ENCODE measurements at regions not wholly inside any gene's neighbourhood (a gene's known extent, or its start where the extent isn't known, plus 50 kb on each side); places are given as distances from the start of the nearest gene placed in this dataset.
A peak's percentile ranks its signal among the peaks of the same experiment; 100 is the strongest.

DNA sequence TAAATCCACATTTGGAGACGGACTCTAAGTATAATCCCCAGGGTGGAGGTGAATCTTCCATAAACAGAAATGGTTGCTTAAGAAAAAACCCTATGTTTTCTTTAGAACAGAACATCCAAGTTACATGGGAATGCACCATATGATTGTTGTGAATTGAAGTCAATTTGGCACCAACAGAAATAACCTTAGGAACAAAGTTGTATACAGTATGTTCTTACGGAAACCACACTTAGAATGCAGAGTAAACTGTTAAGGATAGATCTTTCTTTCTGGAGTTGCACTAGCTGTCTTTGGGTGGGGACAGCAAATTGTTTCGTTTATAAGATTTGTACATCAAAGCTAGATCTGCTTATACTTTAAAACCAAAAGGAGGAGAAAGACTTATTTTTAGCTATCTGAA is 316.4 kb downstream of the PTEN start:
- H3K36me3 ChIP-seq (ENCODE audit: control insufficient read depth, insufficient read depth, low read length) = no peaks in the 10 kb centered on the region
- no peak for DNase-seq (ENCODE audit: extremely low read depth, insufficient read length)
- TF ChIP-seq, protein P1, sequence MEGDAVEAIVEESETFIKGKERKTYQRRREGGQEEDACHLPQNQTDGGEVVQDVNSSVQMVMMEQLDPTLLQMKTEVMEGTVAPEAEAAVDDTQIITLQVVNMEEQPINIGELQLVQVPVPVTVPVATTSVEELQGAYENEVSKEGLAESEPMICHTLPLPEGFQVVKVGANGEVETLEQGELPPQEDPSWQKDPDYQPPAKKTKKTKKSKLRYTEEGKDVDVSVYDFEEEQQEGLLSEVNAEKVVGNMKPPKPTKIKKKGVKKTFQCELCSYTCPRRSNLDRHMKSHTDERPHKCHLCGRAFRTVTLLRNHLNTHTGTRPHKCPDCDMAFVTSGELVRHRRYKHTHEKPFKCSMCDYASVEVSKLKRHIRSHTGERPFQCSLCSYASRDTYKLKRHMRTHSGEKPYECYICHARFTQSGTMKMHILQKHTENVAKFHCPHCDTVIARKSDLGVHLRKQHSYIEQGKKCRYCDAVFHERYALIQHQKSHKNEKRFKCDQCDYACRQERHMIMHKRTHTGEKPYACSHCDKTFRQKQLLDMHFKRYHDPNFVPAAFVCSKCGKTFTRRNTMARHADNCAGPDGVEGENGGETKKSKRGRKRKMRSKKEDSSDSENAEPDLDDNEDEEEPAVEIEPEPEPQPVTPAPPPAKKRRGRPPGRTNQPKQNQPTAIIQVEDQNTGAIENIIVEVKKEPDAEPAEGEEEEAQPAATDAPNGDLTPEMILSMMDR (IDR thresholded peaks at IDR 0.05; ENCODE audit: insufficient read depth, low read length, poor library complexity, severe bottlenecking) = no peak
- H3K4me3 ChIP-seq (replicated peaks; ENCODE audit: low read depth, low read length) = no peak overlapping the region
- H3K27me3 ChIP-seq (replicated peaks; ENCODE audit: control insufficient read depth, insufficient read depth, low read length) = no peaks in the 10 kb centered on the region

DNA sequence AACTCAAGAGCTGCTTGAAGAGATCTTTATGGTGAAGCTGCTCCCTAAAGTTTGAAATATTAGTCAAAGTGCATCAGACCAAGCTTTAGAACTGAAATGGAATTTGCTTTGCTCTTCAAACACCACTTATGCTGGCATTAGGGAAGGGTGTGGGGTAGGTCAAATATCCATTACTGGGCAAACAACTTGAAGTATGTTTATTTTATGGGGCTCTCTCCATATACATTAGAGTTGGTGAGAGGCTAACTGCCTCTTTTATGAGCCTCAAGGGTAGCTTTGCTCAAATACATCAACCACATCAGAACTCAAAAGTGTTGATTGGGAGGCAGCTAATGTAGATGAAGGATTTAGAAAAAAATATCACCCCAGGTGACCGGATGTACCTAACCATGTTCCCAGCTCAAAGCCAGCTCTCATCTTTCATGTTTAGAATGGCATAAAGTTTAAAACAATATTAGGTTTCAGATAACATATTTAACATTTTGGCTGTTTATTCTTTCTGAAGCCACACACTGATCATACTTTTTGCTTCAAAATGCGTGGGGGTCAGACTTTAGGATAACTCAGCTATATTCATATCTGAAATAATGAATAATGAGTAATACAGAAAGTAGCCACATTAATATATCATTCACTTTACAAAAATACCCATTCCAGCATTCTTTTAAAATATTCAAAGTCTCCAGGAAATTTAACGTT is 318.6 kb downstream of the PTEN start:
- peak; percentile 9 for DNase-seq (ENCODE audit: extremely low read depth, insufficient read length)
- Histone ChIP-seq H3K36me3 (ENCODE audit: control insufficient read depth, insufficient read depth, low read length) (no peaks in the 10 kb centered on the region), H3K4me3 (replicated peaks; ENCODE audit: low read depth, low read length) (no peak overlapping the region), H3K27me3 (replicated peaks; ENCODE audit: control insufficient read depth, insufficient read depth, low read length) (no peaks in the 10 kb centered on the region)
- TF ChIP-seq, protein P1 (IDR thresholded peaks at IDR 0.05; ENCODE audit: insufficient read depth, low read length, poor library complexity, severe bottlenecking) = no peak

DNA sequence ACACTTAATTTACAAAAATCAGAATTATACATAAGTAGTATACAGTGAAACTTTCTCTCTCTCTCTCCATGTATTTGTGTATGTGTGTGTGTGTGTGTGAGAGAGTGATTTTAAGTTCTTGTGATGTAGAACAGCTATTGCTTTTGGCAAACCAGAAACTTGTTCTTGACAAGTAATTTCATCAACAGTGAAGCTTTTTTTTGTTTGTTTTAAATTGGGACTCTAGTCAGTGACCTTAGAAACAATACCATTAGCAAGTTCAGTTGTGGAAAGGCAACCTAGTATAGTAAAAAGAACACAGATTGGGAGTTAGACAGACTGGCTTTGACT is 319.1 kb downstream of the PTEN start:
- no peaks in the 10 kb centered on the region for H3K27me3 ChIP-seq (replicated peaks; ENCODE audit: control insufficient read depth, insufficient read depth, low read length)
- TF ChIP-seq, protein P1 (IDR thresholded peaks at IDR 0.05; ENCODE audit: insufficient read depth, low read length, poor library complexity, severe bottlenecking) = no peak
- H3K4me3 ChIP-seq (replicated peaks; ENCODE audit: low read depth, low read length) = no peak overlapping the region
- no peak for DNase-seq (ENCODE audit: extremely low read depth, insufficient read length)
- no peaks in the 10 kb centered on the region for H3K36me3 ChIP-seq (ENCODE audit: control insufficient read depth, insufficient read depth, low read length)

- TF ChIP-seq, protein P1 (IDR thresholded peaks at IDR 0.05; ENCODE audit: insufficient read depth, low read length, poor library complexity, severe bottlenecking) = no peak
- Histone ChIP-seq H3K36me3 (ENCODE audit: control insufficient read depth, insufficient read depth, low read length) (no peaks in the 10 kb centered on the region), H3K27me3 (replicated peaks; ENCODE audit: control insufficient read depth, insufficient read depth, low read length) (no peaks in the 10 kb centered on the region), H3K4me3 (replicated peaks; ENCODE audit: low read depth, low read length) (no peak overlapping the region)
- DNase-seq (ENCODE audit: extremely low read depth, insufficient read length) = no peak
These were observed 321.3 kb downstream of the PTEN start for GRCh38 chr10:88184543-88185297.

DNA sequence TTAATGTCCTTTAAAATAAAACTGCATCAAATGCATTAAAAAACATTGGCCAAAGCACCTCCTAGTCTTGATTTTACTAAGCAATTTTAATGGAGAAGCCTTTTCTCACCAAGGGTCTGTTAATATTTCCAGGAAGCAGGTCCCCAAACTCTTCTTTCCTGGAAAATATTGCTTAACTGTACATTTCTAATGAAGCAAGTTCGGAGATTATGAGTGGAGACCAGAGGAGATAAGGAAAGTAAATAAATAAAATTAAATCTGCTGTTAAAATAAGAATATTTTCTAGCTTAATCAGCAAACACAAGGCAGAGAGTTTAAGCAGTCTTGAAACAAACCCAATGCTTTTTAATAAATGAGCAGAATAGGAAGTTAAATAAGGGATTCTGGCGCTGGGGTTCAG is 322.4 kb downstream of the PTEN start:
- H3K36me3 ChIP-seq (ENCODE audit: control insufficient read depth, insufficient read depth, low read length) = no peaks in the 10 kb centered on the region
- no peak for DNase-seq (ENCODE audit: extremely low read depth, insufficient read length)
- no peak overlapping the region for H3K4me3 ChIP-seq (replicated peaks; ENCODE audit: low read depth, low read length)
- no peaks in the 10 kb centered on the region for H3K27me3 ChIP-seq (replicated peaks; ENCODE audit: control insufficient read depth, insufficient read depth, low read length)
- TF ChIP-seq, protein P1 (IDR thresholded peaks at IDR 0.05; ENCODE audit: insufficient read depth, low read length, poor library complexity, severe bottlenecking) = no peak
